ENCODE measurements at regions not wholly inside any gene's neighbourhood (a gene's known extent, or its start where the extent isn't known, plus 50 kb on each side); places are given as distances from the start of the nearest gene placed in this dataset.

DNA sequence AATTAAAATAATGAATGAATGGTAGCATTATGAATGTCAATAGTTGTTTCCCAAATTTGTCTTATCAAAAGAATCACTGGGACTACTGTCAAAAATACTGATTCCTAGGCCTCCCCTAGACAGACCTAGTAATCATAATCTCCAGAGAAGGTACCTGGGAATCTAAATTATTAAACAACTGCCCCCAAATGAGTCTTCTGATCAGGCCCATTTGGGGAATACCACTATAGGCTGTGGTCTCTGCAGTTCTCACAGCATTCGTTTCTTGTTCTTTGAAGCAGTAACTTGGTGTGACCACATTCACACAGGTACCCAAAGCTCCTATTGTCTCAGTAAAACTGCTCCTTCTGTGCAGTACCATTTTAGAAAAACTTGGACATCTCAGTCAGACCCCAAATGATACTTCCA is 230.9 kb downstream of the PIK3R1 start:
- H3K36me3 ChIP-seq, result no peaks in the 10 kb centered on the region
- H3K27ac ChIP-seq, result no peak overlapping the region
- no peaks in the 10 kb centered on the region for H3K9me3 ChIP-seq
- H4K20me1 ChIP-seq, result no peaks in the 10 kb centered on the region
- no peaks in the 10 kb centered on the region for H3K4me1 ChIP-seq
- H3K9ac ChIP-seq, result no peak overlapping the region
- no peak for TF ChIP-seq Cebpa-rat (IDR thresholded peaks at IDR 0.05)
- no peaks in the 10 kb centered on the region for H3K27me3 ChIP-seq
- H3K4me3 ChIP-seq, result no peak overlapping the region
- H3K4me2 ChIP-seq, result no peak overlapping the region

DNA sequence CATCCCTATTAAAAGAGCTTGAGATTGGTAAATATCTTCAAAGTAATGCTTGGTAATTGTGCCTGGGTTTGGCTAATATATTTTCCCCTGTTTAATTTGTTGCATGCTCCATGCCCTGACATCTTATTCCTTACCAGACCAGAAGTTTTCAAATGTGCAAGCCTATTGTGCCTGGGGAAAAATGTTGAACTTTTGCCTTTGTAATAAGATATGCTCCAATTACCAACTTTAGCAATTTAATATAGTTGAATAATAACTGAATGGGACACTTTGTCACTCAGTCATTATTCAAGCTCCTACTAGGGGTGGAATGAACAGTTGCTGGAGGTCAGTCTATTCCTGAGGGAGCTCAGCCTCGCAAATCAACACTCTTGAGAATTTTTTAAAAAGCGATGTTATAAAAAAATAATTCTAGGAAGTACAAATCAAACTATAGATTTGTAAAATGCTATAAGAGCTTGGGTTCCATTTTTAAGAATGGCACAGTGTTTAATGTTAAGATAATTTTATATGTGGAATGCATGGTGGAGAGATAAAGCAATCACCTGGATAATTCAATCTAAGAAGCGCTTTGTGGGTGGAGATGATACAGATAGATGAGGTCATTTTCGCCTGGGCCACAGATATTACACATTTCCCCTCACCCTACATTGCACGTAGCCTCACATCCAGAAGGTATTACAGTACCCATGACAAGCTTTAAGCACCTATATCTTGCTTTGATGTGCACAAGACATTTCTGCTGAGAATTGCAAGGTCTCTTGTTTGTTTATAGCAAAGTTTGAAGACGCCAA is 231.8 kb downstream of the PIK3R1 start:
- H3K4me1 ChIP-seq, result no peaks in the 10 kb centered on the region
- TF ChIP-seq Cebpa-rat (IDR thresholded peaks at IDR 0.05), result no peak
- H4K20me1 ChIP-seq, result no peaks in the 10 kb centered on the region
- H3K27me3 ChIP-seq, result no peaks in the 10 kb centered on the region
- H3K9ac ChIP-seq, result no peak overlapping the region
- no peak overlapping the region for H3K4me3 ChIP-seq
- no peak overlapping the region for H3K4me2 ChIP-seq
- no peaks in the 10 kb centered on the region for H3K36me3 ChIP-seq
- H3K27ac ChIP-seq, result no peak overlapping the region
- H3K9me3 ChIP-seq, result no peaks in the 10 kb centered on the region

DNA sequence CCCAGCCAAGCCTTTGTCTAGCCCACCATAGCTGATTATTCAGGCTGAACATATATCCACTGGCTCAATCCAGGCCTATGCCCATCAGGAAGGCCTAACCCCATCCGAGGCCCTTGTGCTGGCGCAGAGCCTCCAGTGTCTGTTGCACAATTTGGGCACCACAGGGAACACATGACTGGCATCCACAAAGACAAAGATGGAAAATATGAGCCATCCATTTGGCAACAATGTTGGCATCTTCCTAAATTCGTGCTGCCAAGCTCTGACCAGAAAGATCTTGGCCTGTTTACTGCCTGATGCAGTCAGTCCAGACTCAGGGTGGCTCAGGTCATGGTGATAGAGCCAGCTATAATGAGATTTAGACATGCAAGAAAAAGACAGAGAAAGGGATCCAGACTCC is 233.8 kb downstream of the PIK3R1 start:
- Histone ChIP-seq H3K4me3 (no peak overlapping the region), H3K4me2 (no peak overlapping the region), H3K4me1 (no peaks in the 10 kb centered on the region), H4K20me1 (no peaks in the 10 kb centered on the region), H3K27me3 (no peaks in the 10 kb centered on the region), H3K36me3 (no peaks in the 10 kb centered on the region), H3K9ac (no peak overlapping the region), H3K27ac (no peak overlapping the region), H3K9me3 (no peaks in the 10 kb centered on the region)
- TF ChIP-seq Cebpa-rat (IDR thresholded peaks at IDR 0.05), result no peak

DNA sequence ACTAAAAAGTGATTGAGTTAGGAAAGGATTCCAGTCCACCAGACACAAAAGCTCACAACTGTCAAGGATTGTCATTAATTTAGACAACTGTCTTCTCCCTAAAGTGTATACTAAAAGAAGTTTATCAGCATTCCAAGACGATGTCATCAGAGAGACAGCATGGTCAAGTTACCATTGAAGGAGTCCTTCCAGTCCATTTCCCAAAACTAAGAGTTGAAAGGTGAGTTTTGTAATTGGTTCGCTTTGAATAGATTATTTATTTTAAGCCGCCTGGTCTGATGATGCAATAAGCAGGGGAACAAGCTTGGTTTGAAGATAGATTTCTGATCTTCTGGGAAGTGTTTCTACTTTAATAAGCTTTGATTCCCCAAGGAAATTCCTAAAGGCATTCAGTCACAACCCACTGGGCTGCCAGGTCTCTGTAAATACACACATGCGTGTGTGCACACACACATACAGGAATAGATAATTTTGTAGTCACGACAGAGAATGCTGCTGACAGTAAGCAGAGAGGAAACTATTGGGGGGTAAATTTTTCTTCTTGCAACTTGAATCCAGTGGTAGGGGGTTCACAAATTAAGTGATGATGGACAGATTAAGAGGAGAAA is 234.8 kb downstream of the PIK3R1 start:
- Histone ChIP-seq H3K4me2 (no peak overlapping the region), H3K36me3 (no peaks in the 10 kb centered on the region), H3K9me3 (no peaks in the 10 kb centered on the region), H3K27ac (no peak overlapping the region), H3K4me3 (no peak overlapping the region), H3K4me1 (no peaks in the 10 kb centered on the region), H3K27me3 (no peaks in the 10 kb centered on the region), H3K9ac (no peak overlapping the region), H4K20me1 (no peaks in the 10 kb centered on the region)
- no peak for TF ChIP-seq Cebpa-rat (IDR thresholded peaks at IDR 0.05)

DNA sequence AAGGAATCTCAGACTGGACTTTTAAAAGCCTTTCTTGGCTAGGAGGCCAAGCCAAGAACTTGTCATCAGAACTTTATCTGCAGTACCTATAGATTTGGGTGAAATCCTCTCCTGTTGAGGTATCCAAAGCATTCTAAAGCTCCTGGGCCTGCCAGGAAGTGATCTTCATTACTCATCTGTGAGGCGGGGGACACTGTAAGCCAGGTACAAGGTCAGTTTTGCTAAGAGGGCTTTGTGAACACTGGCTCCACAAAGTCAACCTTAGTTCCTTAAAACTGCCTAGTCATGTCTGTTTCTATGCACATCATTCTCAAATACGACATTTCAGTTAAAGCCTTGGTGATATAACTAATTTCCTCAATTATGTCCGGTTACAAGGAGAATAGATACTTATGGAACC is 236.7 kb downstream of the PIK3R1 start:
- no peak overlapping the region for H3K9ac ChIP-seq
- no peaks in the 10 kb centered on the region for H4K20me1 ChIP-seq
- no peak overlapping the region for H3K4me2 ChIP-seq
- no peak overlapping the region for H3K4me3 ChIP-seq
- H3K4me1 ChIP-seq, result no peaks in the 10 kb centered on the region
- no peaks in the 10 kb centered on the region for H3K27me3 ChIP-seq
- no peaks in the 10 kb centered on the region for H3K36me3 ChIP-seq
- no peak for TF ChIP-seq Cebpa-rat (IDR thresholded peaks at IDR 0.05)
- no peaks in the 10 kb centered on the region for H3K9me3 ChIP-seq
- no peak overlapping the region for H3K27ac ChIP-seq

DNA sequence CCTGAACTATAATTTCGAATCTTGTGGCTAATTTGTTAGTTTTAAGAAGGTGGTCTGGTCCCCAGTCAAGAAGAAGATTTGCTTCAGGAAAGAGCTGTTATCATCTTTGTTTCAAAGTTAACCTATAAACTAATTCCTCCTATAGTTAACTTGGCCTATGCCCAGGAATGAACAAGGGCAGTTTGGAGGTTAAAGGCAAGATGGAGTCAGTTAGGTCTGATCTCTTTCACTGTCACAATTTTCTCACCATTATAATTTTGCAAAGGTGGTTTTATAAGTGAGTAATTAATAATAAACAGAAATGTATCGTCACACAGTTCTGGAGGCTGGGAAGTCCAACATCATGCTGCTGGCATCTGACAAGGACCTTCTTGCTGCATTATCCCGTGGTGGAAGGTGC is 238.6 kb downstream of the PIK3R1 start:
- Histone ChIP-seq H3K9ac (no peak overlapping the region), H3K4me1 (no peaks in the 10 kb centered on the region), H3K27ac (no peak overlapping the region), H3K36me3 (no peaks in the 10 kb centered on the region), H3K27me3 (no peaks in the 10 kb centered on the region), H3K4me3 (no peak overlapping the region), H3K9me3 (no peaks in the 10 kb centered on the region), H3K4me2 (no peak overlapping the region), H4K20me1 (no peaks in the 10 kb centered on the region)
- TF ChIP-seq Cebpa-rat (IDR thresholded peaks at IDR 0.05), result no peak

DNA sequence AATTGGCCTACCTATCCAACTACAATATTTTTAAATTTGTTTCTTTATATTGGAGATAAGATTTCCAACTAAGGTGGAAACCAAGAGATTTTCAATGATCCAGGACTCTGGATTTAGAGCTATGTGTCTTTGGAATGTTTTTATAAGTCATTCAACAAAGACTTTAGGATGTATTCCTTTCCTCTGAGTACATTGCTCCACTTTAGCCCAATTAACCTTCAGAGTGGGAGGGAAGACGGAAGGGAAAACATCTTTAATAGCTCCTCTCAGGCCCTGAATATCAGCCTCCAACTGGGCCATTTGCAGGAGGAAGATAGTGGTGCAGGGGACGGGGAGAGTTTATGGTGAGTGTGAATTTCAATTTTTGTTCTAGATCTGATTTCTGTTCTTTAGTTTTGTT is 239.2 kb downstream of the PIK3R1 start:
- no peak overlapping the region for H3K4me2 ChIP-seq
- no peaks in the 10 kb centered on the region for H3K27me3 ChIP-seq

DNA sequence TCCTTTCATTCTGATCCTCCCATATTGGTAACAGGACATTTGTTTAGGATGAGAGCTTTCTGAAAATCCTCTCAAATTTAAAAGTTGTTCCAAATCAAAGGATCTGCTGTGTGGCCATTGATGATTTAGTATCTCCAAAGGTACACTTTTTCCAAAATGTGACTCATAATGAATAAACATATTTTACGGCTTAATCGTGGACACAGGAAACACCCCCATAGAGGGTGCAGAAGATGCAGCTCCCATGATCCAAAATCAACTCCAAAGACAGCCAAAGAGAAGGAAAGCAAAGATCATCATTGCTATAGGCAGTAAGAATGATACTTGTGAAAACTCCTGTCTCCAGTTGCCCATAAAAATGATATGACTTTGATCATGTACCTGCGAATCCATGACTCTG is 239.7 kb downstream of the PIK3R1 start:
- Histone ChIP-seq H3K36me3 (no peaks in the 10 kb centered on the region), H3K4me3 (no peak overlapping the region), H3K9ac (no peak overlapping the region), H3K4me2 (no peak overlapping the region), H4K20me1 (no peaks in the 10 kb centered on the region), H3K4me1 (no peaks in the 10 kb centered on the region), H3K27me3 (no peaks in the 10 kb centered on the region), H3K9me3 (no peaks in the 10 kb centered on the region), H3K27ac (no peak overlapping the region)
- TF ChIP-seq Cebpa-rat (IDR thresholded peaks at IDR 0.05), result no peak

More for the DNA sequence above, 239.2 kb downstream of the PIK3R1 start:
- Histone ChIP-seq H3K9me3 (no peaks in the 10 kb centered on the region), H4K20me1 (no peaks in the 10 kb centered on the region), H3K36me3 (no peaks in the 10 kb centered on the region), H3K9ac (no peak overlapping the region), H3K4me1 (no peaks in the 10 kb centered on the region), H3K4me3 (no peak overlapping the region), H3K27ac (no peak overlapping the region)
- TF ChIP-seq Cebpa-rat (IDR thresholded peaks at IDR 0.05), result no peak

DNA sequence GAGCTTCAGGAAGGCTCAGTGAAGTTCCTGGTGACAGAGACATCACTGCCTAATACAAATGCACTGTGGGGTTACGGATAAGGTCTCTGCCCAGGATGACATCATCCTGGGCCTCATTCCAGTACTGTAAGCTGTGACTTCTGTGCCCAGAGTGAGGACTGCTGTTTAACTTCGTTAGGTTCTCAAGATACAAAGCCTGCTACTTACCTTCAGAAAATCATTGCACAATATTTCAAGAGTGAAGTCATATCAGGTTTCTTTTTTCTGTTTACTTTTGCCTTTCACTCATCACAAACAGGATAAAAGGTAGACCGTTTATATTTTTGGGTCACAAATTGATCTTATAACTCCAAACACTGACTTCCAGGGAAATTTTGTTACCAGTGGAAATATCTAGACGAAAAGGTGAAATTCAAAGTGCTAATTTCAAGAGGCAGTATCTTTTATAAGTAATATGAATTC is 241.2 kb downstream of the PIK3R1 start:
- Histone ChIP-seq H3K9ac (no peak overlapping the region), H3K4me2 (no peak overlapping the region)
- TF ChIP-seq Cebpa-rat (IDR thresholded peaks at IDR 0.05), result no peak

DNA sequence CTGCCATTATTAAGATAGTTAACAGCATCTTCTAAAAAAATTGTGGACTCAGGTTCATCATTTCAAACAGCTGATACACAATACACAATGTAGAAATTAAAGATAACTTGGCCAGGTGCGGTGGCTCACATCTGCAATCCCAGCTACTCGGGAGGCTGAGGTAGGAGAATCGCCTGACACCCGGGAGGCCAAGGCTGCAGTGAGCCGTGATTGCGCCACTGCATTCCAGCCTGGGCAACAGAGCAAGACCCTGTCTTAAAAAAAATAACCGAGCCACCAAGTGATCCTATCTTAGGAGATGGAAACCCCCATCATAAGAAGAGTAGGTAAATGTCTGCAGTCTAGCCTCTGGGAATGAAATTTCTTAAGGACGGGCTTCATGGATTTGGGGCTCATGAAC is 241.7 kb downstream of the PIK3R1 start:
- Histone ChIP-seq H3K9ac (no peak overlapping the region), H4K20me1 (no peaks in the 10 kb centered on the region), H3K4me1 (no peaks in the 10 kb centered on the region), H3K4me3 (no peak overlapping the region), H3K27ac (no peak overlapping the region), H3K27me3 (no peaks in the 10 kb centered on the region), H3K4me2 (no peak overlapping the region), H3K9me3 (no peaks in the 10 kb centered on the region), H3K36me3 (no peaks in the 10 kb centered on the region)
- TF ChIP-seq Cebpa-rat (IDR thresholded peaks at IDR 0.05), result no peak

More for the DNA sequence above, 241.2 kb downstream of the PIK3R1 start:
- Histone ChIP-seq H3K27me3 (no peaks in the 10 kb centered on the region), H3K4me3 (no peak overlapping the region), H4K20me1 (no peaks in the 10 kb centered on the region), H3K4me1 (no peaks in the 10 kb centered on the region), H3K27ac (no peak overlapping the region), H3K9me3 (no peaks in the 10 kb centered on the region), H3K36me3 (no peaks in the 10 kb centered on the region)
